ENCODE measurements at regions not wholly inside any gene's neighbourhood (a gene's known extent, or its start where the extent isn't known, plus 50 kb on each side); places are given as distances from the start of the nearest gene placed in this dataset.
"Not testable (repeated sequence)": the region's sequence is repeated elsewhere in the genome, so short reads cannot be mapped to it uniquely, and the experiment has no call there.

DNA sequence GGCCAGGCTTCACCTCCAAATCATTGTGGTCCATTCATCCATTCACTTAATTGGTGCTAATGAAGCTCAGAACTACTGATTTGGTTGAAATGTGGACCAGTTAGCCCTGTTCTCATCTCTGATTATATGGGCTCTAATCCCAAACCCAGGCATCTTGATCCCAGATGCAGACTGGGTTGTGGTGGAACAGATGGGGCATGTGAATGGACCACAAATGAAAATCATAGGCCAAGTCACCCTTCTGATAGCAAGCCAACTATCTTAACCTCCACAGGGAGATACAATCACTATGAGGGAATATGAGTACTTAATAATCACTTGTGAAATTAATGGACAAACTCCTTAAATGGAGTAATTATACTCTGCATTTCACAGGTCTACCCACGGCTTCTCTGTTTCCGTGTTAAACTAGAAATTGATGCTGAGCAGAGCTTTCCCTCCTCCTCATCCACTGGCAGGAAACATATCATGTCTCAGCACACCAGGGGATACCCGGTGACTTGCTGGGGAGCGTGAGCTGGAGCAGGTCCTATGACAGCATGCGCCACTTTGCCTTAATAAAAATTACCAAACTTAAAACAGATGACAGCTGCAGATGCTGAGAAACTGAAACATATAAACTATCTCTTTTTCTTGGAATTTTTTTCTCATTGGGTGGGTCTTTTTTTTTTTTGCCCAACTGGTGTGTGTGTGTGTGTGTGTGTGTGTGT is 108.8 kb upstream of the HEY2 start:
- in situ Hi-C loops (cut with HindIII; ENCODE audit: low pct_unique_long_range_greater_than_20kb, low sequenced_read_pairs) = no loop called here
- no peak for DNase-seq (ENCODE audit: low read depth in 1 of 2, low spot score in 1 of 2)
- TF ChIP-seq JUND (IDR thresholded peaks at IDR 0.05; ENCODE audit: low read depth) = no peak

DNA sequence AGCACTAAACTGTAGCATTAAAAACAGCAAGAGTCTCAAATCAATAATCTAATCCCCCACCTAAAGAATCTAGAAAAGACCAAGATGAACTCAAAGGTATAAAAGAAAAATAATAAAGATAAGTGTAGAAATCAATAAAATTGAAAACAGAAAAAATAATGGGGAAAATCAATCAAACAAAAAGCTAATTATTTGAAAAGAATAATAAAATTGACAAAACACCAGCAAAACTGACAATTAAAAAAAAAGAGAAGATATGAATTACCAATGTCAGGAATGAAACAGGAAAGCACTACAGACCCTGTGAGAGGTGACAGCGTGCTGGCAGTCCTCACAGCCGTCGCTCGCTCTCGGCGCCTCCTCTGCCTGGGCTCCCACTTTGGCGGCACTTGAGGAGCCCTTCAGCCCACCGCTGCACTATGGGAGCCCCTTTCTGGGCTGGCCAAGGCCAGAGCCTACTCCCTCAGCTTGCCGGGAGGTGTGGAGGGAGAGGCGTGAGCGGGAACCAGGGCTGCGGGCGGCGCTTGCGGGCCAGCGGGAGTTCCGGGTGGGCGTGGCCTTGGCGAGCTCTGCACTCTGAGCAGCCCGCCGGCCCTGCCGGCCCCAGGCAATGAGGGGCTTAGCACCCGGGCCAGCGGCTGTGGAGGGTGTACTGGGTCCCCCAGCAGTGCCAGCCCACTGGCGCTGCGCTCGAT is 105.3 kb upstream of the HEY2 start:
- in situ Hi-C loops (cut with HindIII; ENCODE audit: low pct_unique_long_range_greater_than_20kb, low sequenced_read_pairs) = not testable (repeated sequence)

DNA sequence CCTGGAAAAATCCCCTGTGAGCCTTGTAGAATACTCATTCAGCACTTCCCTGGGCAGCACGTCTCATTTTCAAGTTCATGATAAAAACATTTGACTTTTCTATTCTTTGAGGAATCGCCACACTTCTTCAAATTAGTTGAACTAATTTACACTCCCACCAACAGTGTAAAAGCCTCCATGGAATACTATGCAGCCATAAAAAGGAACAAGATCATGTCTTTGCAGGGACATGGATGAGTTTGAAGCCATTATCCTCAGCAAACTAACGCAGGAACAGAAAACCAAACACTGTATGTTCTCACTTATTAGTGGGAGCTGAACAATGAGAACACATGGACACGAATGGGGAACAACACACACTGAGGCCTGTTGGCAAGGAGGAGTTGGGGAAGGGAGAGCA is 102.0 kb upstream of the HEY2 start:
- in situ Hi-C loops (cut with HindIII; ENCODE audit: low pct_unique_long_range_greater_than_20kb, low sequenced_read_pairs) = no loop called here
- TF ChIP-seq JUND (IDR thresholded peaks at IDR 0.05; ENCODE audit: low read depth) = no peak
- no peak for DNase-seq (ENCODE audit: low read depth in 1 of 2, low spot score in 1 of 2)

More for the DNA sequence above, 105.3 kb upstream of the HEY2 start:
- DNase-seq (ENCODE audit: low read depth in 1 of 2, low spot score in 1 of 2) = not testable (repeated sequence)

DNA sequence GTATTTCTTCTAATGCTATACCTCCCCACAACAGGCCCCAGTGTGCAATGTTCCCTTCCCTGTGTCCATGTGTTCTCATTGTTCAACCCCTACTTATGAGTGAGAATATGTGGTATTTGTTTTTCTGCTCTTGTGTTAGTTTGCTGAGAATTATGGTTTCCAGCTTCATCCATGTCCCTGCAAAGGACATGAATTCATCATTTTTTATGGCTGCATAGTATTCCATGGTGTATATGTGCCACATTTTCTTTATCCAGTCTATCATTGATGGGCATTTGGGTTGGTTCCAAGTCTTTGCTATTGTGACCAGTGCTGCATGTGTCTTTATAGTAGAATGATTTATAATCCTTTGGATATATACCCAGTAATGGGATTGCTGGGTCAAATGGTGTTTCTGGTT is 95.7 kb upstream of the HEY2 start:
- DNase-seq (ENCODE audit: low read depth in 1 of 2, low spot score in 1 of 2); in situ Hi-C loops (cut with HindIII; ENCODE audit: low pct_unique_long_range_greater_than_20kb, low sequenced_read_pairs): not testable (repeated sequence)

DNA sequence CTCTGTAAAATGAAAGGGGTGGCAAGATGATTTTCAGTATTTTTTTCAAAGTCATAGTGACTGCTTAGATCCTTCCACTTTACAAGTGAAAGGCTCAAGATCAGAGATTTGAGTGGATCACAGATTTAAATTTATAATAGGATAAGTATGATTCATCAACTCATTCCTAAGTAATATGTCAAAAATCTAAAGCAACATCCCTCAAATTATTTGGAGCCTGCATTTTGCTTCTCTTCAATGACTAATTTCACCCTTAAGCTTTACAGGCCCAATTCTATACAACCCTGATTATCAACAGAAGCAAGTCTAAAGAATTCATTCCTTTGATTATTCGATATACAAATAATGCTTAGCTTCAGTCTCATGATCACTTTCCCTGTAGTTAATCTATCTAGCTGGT is 93.9 kb upstream of the HEY2 start:
- DNase-seq (ENCODE audit: low read depth in 1 of 2, low spot score in 1 of 2) = no peak
- TF ChIP-seq JUND (IDR thresholded peaks at IDR 0.05; ENCODE audit: low read depth) = no peak
- in situ Hi-C loops (cut with HindIII; ENCODE audit: low pct_unique_long_range_greater_than_20kb, low sequenced_read_pairs) = no loop called here

DNA sequence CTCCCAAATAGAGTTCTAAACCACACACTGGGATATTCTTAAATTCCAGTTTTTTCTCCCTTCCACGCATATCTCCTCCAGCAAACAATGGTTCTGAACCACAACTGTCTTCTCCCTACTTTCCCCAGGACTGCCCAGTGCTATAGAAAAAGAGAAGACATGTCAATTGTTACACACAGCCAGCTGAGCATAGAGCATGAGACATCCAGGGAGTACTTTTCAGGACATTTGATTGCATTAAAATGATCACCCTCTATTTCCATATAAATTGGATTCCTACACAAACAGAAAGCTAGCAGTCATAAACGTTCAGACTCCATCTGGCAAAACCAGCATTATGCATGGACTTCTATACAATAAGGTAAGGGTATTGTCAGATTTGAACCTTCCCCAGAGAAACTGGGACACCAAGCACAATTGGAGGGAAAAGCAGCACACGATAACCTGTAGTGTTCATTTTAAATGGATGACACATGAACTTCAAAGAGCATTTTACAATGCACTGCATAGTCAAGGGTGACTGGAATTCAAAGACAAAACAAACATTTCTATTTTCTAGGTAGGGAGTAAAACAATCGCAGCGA is 93.1 kb upstream of the HEY2 start:
- DNase-seq (ENCODE audit: low read depth in 1 of 2, low spot score in 1 of 2) = no peak
- TF ChIP-seq JUND (IDR thresholded peaks at IDR 0.05; ENCODE audit: low read depth) = no peak
- in situ Hi-C loops (cut with HindIII; ENCODE audit: low pct_unique_long_range_greater_than_20kb, low sequenced_read_pairs) = no loop called here

DNA sequence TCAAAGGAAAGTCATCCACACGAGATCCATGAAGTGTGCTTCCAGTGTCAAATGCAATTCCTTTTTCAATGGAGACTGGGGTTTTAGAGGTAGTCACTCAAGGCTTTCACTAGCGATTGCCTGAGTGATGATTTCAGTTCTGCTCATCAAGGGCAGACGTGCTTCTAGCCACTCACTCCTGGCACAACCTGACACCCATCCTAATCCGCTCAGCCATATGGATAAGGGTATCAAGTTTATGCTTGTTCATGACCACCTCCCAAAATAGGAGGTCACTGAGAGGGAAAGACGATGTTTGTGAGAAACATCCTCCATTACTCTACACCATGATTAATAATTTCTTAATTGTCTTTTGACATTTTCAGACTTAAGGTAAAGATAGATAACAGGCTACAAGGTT is 91.3 kb upstream of the HEY2 start:
- in situ Hi-C loops (cut with HindIII; ENCODE audit: low pct_unique_long_range_greater_than_20kb, low sequenced_read_pairs) = no loop called here
- DNase-seq (ENCODE audit: low read depth in 1 of 2, low spot score in 1 of 2) = no peak
- no peak for TF ChIP-seq JUND (IDR thresholded peaks at IDR 0.05; ENCODE audit: low read depth)

DNA sequence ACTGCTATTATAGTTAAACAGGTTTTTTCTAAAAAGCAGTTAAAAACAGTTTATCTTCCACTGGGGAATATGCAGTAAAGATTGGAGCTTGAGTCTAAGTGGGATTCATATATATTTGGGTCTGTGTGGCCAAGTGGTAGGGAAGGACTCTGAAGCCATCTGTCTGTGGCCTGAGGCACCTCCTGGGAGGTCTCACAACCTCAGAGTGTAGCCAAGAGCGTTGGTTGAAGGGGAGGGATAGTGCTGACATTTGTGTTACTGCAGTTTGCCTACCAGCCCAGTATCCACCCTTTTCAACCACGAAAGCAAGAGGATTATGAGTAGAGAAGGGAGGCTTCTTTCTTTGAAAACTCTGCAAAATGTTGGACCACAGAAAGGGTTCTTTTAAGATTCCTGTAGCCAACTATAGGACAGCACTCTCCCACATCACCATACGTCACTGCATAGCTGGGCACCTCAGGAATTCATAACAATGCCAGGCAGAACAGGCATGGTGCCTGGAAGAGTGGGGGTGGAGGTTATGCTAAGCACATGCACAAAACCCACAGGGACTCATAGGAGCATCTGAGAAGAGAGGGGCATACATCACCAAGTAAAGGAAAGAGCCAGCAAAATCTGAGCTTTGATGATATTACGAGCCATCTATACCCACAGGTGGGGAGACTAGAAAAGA is 90.5 kb upstream of the HEY2 start:
- in situ Hi-C loops (cut with HindIII; ENCODE audit: low pct_unique_long_range_greater_than_20kb, low sequenced_read_pairs) = no loop called here
- DNase-seq (ENCODE audit: low read depth in 1 of 2, low spot score in 1 of 2) = peak in 1 of 2 experiments; percentile 37
- TF ChIP-seq JUND (IDR thresholded peaks at IDR 0.05; ENCODE audit: low read depth) = no peak

DNA sequence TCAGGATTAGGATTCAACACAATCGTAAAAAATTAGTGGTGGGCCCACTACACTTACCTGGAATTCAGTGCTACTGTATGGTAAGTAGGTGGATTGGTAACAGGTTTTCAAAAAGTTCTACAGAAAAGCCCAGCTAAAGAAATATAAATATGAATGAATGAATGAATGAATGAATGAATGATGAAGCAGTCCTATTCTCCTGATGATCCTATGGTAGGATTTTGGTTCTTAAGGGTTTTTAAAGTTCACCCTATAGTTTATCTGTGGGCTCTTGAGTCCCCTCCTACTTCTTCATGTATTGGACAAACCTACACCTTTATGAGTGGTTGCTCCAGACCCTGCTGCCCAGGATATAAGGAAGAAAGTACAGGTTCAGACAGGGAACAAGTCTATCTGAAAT is 89.5 kb upstream of the HEY2 start:
- DNase-seq (ENCODE audit: low read depth in 1 of 2, low spot score in 1 of 2) = no peak
- in situ Hi-C loops (cut with HindIII; ENCODE audit: low pct_unique_long_range_greater_than_20kb, low sequenced_read_pairs) = no loop called here
- no peak for TF ChIP-seq JUND (IDR thresholded peaks at IDR 0.05; ENCODE audit: low read depth)

DNA sequence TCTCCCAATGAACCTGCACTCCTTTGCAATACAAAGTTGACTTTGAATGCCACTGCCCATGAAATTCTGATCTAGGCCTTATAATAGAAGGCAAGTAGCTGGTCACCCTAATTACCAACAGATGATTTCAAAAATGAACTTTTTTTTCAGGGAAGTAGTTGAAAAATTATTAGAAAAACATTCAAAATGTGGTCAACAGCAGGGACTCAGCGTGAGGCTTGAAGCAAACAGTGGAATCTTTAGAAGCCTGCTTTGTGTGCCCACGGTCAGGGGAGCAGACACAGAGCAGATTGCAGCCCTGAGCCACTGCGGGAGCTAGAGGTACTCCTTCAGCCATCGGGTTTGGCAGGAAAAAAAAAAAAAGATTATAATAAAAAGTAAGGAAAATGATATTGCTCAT is 87.1 kb upstream of the HEY2 start:
- no peak for TF ChIP-seq JUND (IDR thresholded peaks at IDR 0.05; ENCODE audit: low read depth)
- no peak for DNase-seq (ENCODE audit: low read depth in 1 of 2, low spot score in 1 of 2)
- in situ Hi-C loops (cut with HindIII; ENCODE audit: low pct_unique_long_range_greater_than_20kb, low sequenced_read_pairs) = no loop called here

DNA sequence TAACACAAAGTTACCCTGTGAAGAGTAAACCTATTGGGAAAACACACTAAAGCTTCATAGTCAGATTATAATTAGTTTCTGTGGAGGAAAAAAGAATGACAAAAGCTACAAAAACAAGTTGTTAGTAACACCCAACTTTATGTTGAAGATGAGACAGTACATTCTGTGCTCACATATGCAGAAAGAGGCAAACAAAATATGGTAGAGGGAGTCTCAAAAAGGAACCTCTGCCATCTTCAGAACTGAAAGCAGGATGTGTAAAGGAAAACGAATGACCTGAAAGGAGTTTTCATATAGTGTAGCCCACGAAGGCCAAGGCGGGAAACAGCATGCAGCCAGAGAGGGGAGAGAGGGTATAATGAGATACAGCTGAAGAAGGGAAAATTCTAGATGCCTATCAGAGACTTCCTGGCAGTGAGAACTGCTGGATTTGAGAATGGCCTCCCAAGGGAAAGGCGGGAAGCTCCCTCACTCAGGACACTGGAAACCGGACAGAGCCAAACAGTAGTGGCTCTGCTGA is 84.1 kb upstream of the HEY2 start:
- in situ Hi-C loops (cut with HindIII; ENCODE audit: low pct_unique_long_range_greater_than_20kb, low sequenced_read_pairs) = no loop called here
- TF ChIP-seq JUND (IDR thresholded peaks at IDR 0.05; ENCODE audit: low read depth) = no peak
- no peak for DNase-seq (ENCODE audit: low read depth in 1 of 2, low spot score in 1 of 2)

DNA sequence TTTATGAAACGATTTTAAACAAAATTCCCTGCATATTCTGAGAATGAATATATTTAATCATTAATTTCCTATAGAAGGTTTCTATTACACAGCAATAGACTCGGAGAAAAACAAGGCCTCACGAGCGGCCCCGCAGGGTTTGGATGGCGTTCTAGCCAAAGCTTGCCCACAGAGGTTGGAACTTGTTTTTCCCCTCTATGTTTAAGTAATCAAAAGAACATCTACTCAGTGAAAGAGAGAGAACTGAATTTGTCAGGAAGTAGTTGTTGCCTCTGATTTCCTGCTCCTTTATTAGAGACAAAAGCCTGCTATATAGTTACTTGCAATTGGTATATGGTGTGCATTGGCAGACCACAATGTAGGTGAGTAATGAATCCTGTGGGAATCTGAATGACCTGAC is 82.1 kb upstream of the HEY2 start:
- TF ChIP-seq JUND (IDR thresholded peaks at IDR 0.05; ENCODE audit: low read depth) = no peak
- DNase-seq (ENCODE audit: low read depth in 1 of 2, low spot score in 1 of 2) = no peak

DNA sequence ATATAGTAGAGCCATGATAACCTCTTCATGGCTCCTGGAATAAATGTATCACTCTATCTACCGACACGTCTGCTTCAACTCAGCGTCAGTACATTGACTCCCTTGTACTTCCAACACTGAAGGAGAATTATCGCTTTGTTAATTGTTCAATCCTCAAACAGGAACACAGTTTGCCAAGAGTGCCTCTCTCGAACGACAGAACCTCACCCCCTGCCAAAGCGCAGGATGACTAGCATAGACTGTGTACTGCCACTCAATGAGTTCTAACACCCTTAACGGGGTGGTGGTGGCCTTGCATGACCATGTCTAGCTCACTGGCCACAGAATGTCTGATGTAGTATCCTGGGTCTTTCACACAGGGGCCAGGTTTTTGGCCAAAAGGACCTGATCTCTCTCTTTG is 81.4 kb upstream of the HEY2 start:
- no peak for TF ChIP-seq JUND (IDR thresholded peaks at IDR 0.05; ENCODE audit: low read depth)
- in situ Hi-C loops (cut with HindIII; ENCODE audit: low pct_unique_long_range_greater_than_20kb, low sequenced_read_pairs) = no loop called here
- no peak for DNase-seq (ENCODE audit: low read depth in 1 of 2, low spot score in 1 of 2)

More for the DNA sequence above, 82.1 kb upstream of the HEY2 start:
- in situ Hi-C loops (cut with HindIII; ENCODE audit: low pct_unique_long_range_greater_than_20kb, low sequenced_read_pairs) = no loop called here

Data from T47D (cell line).